ENCODE measurements at regions not wholly inside any gene's neighbourhood (a gene's known extent, or its start where the extent isn't known, plus 50 kb on each side); places are given as distances from the start of the nearest gene placed in this dataset.

DNA sequence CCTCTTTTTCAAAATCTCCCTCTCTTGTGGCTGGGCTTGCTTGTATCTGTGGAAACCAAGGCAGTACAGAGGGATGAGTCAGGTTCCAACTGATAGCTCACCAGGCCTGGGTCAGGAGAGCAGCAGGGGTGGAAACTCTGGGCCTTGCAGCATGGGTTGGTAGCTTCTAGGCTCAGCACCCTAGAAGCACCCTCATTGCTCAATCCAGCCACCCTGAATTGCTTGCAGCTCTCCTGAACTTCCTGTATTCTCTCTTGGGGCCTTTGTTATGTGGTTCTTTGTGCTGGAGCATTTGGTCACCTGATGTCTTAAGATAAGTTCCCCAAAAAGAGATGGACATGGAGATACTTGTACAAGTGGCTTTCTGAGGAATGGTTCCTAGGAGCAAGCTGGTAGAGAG lies 169.4 kb downstream of the IRX5 start:
- TF ChIP-seq, protein P1, sequence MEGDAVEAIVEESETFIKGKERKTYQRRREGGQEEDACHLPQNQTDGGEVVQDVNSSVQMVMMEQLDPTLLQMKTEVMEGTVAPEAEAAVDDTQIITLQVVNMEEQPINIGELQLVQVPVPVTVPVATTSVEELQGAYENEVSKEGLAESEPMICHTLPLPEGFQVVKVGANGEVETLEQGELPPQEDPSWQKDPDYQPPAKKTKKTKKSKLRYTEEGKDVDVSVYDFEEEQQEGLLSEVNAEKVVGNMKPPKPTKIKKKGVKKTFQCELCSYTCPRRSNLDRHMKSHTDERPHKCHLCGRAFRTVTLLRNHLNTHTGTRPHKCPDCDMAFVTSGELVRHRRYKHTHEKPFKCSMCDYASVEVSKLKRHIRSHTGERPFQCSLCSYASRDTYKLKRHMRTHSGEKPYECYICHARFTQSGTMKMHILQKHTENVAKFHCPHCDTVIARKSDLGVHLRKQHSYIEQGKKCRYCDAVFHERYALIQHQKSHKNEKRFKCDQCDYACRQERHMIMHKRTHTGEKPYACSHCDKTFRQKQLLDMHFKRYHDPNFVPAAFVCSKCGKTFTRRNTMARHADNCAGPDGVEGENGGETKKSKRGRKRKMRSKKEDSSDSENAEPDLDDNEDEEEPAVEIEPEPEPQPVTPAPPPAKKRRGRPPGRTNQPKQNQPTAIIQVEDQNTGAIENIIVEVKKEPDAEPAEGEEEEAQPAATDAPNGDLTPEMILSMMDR (IDR thresholded peaks at IDR 0.05; ENCODE audit: insufficient read depth, low read length, poor library complexity, severe bottlenecking): no peak
- DNase-seq (ENCODE audit: extremely low read depth, insufficient read length): no peak
- no peak overlapping the region for H3K4me3 ChIP-seq (replicated peaks; ENCODE audit: low read depth, low read length)
- H3K36me3 ChIP-seq (ENCODE audit: control insufficient read depth, insufficient read depth, low read length): no peaks in the 10 kb centered on the region
- H3K27me3 ChIP-seq (replicated peaks; ENCODE audit: control insufficient read depth, insufficient read depth, low read length): no peaks in the 10 kb centered on the region

DNA sequence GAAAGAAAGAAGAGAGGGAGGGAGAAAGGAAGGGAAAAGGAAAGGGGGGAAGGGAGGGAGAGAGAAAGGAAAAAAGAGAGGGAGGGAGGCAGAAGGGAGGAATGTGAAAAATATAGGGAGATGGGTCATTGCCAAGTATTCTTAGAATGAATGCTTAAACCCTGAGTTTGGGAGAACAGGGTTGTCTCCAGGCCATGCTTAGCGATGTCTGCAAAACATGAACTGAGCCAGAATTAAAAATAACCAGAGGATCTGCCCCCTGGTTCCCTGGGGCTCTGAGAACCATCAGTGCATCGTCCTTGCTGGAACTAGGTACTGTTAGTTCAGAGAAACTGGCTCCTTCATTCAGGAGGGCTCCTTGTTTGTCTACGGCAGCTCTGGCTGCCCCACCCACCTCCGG lies 170.4 kb downstream of the IRX5 start:
- TF ChIP-seq, protein P1 (IDR thresholded peaks at IDR 0.05; ENCODE audit: insufficient read depth, low read length, poor library complexity, severe bottlenecking): no peak
- H3K36me3 ChIP-seq (ENCODE audit: control insufficient read depth, insufficient read depth, low read length): no peaks in the 10 kb centered on the region
- no peaks in the 10 kb centered on the region for H3K27me3 ChIP-seq (replicated peaks; ENCODE audit: control insufficient read depth, insufficient read depth, low read length)
- DNase-seq (ENCODE audit: extremely low read depth, insufficient read length): no peak
- H3K4me3 ChIP-seq (replicated peaks; ENCODE audit: low read depth, low read length): no peak overlapping the region

DNA sequence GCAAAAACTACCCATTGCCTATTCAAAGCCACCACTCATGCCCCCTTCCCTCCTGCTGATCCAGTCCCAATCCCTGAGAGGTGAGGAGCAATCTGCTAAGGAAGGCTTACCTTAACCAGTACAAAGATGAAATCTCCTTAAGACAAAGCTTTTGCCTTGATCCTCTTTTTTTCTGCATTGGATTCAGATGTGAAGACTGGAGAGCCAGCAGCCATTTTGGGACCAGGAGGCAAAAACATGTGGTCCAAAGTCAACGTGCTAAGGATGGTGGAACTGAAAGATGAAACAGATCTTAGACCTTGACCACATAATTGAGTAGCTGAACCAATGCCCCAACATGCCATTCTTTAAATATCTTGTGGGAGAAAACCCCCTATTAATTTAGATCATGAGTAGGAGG lies 171.4 kb downstream of the IRX5 start:
- no peaks in the 10 kb centered on the region for H3K36me3 ChIP-seq (ENCODE audit: control insufficient read depth, insufficient read depth, low read length)
- no peak overlapping the region for H3K4me3 ChIP-seq (replicated peaks; ENCODE audit: low read depth, low read length)
- no peak for DNase-seq (ENCODE audit: extremely low read depth, insufficient read length)
- no peaks in the 10 kb centered on the region for H3K27me3 ChIP-seq (replicated peaks; ENCODE audit: control insufficient read depth, insufficient read depth, low read length)
- TF ChIP-seq, protein P1 (IDR thresholded peaks at IDR 0.05; ENCODE audit: insufficient read depth, low read length, poor library complexity, severe bottlenecking): no peak

DNA sequence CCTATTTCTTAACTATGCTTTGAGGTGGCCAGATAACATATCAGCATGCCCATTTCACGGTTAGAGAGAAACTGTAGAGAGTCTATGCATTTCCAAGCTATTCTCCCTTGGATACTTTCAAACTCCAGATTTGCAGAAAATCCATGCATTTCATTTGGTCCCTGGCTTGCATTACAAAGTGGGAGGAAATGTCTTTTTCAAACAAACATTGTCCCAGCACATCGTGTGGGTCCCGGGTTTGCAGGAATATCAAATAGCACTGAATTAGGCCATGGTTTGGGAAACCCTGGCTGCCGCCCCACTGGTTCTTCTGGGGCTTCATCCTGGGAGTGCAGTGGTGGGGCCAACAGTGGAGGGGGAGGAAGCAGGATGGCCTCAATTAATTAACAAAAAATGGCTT lies 171.9 kb downstream of the IRX5 start:
- Histone ChIP-seq H3K4me3 (replicated peaks; ENCODE audit: low read depth, low read length) (no peak overlapping the region), H3K27me3 (replicated peaks; ENCODE audit: control insufficient read depth, insufficient read depth, low read length) (no peaks in the 10 kb centered on the region), H3K36me3 (ENCODE audit: control insufficient read depth, insufficient read depth, low read length) (no peaks in the 10 kb centered on the region)
- TF ChIP-seq, protein P1 (IDR thresholded peaks at IDR 0.05; ENCODE audit: insufficient read depth, low read length, poor library complexity, severe bottlenecking): no peak
- no peak for DNase-seq (ENCODE audit: extremely low read depth, insufficient read length)

DNA sequence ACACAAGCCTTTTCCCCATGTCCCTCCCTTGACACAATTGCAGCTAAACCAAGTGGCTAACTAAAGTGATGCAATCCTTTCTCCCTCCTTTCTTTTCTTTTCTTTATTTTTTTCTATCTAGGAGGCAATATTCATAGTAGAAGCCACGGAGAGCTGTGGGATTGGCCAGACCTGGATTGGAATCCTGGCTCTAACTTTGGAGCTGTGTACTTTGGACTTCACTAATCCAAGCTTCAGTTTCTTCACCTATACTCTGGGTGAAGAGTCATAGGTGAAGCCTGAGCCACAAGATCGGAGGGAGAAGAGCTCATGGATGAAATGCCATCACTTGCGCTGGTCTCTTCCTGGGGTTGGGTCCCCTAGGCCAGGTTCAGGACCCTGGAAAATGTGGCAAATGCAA lies 177.2 kb downstream of the IRX5 start:
- TF ChIP-seq, protein P1 (IDR thresholded peaks at IDR 0.05; ENCODE audit: insufficient read depth, low read length, poor library complexity, severe bottlenecking): no peak
- no peak overlapping the region for H3K4me3 ChIP-seq (replicated peaks; ENCODE audit: low read depth, low read length)
- no peak for DNase-seq (ENCODE audit: extremely low read depth, insufficient read length)
- no peaks in the 10 kb centered on the region for H3K27me3 ChIP-seq (replicated peaks; ENCODE audit: control insufficient read depth, insufficient read depth, low read length)
- H3K36me3 ChIP-seq (ENCODE audit: control insufficient read depth, insufficient read depth, low read length): no peaks in the 10 kb centered on the region

DNA sequence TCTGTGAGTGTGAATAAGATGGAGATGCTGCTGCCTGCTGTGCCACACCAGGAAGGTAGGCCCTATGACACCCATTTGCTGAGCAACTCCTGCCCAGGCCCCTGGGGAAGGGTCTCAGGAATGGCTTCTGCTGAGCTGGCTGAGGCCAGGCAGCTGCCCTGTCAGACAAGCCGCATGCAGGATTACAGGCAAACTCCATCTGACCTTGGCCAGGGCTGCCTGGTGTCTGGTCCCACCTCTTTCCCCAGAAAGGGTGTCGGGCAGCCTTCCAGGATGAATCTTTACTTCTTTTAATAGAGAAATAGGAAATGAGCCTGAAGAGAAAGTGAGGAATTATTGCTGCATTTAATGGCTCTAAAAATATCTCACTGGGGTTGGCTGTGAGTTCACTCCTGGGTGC lies 182.5 kb downstream of the IRX5 start:
- TF ChIP-seq, protein P1 (IDR thresholded peaks at IDR 0.05; ENCODE audit: insufficient read depth, low read length, poor library complexity, severe bottlenecking): no peak
- DNase-seq (ENCODE audit: extremely low read depth, insufficient read length): no peak
- Histone ChIP-seq H3K27me3 (replicated peaks; ENCODE audit: control insufficient read depth, insufficient read depth, low read length) (no peaks in the 10 kb centered on the region; the same call in 1 of the 2 replicates), H3K36me3 (ENCODE audit: control insufficient read depth, insufficient read depth, low read length) (no peaks in the 10 kb centered on the region), H3K4me3 (replicated peaks; ENCODE audit: low read depth, low read length) (no peak overlapping the region)
